K562 (cell line): ENCODE measurements at regions not wholly inside any gene's neighbourhood (a gene's known extent, or its start where the extent isn't known, plus 50 kb on each side); places are given as distances from the start of the nearest gene placed in this dataset.

ENCODE experiments used
- ATAC-seq: fragments of 200-7000 bp; cut with Tn5 transposase; 3 replicates; pipeline ENCODE4 v1.9.1; 2020; ENCODE audit warnings: moderate library complexity
- BruUV-seq: library from RNA; stranded (reverse); fragments of 400-500 nt; replicated peaks from 2 replicates; lab custom pipeline; 2021; lab: Mats Ljungman, UMichigan
- CTCF ChIA-PET: fragments of 300-600 bp; formaldehyde crosslinking; extraction: SDS; loops from one replicate; lab custom pipeline; 2021; ENCODE audit warnings: low intra/inter-chr PET ratio; lab: Yijun Ruan, JAX
- POLR2A ChIA-PET: fragments of 300-600, 350-650 bp; sonication (Branson Sonifier 250); formaldehyde crosslinking; extraction: SDS; loops from one replicate; lab custom pipeline; 2021; ENCODE audit warnings: antibody characterized with exemption, inconsistent platforms; lab: Yijun Ruan, JAX
- DNase-seq, 4 experiments: peaks; one replicate each; pipeline versions ENCODE4 v3.0.0 to v3.0.0-alpha.2; 2011 to 2018; ENCODE audit warnings: low spot score in 3 of 4, mixed read lengths in 3 of 4; ENCODE audit errors: extremely low read depth in 1 of 4
- FAIRE-seq: peaks from 2 replicates; lab custom pipeline; 2011; peaks lifted over from hg19 to GRCh38; lab: Jason Lieb, UNC
- H2AFZ ChIP-seq: 2 replicates; pipeline ENCODE4 v1.6.0; 2011; ENCODE audit warnings: low read depth, low read length, control low read depth, inconsistent platforms
- H3K27ac ChIP-seq: fragments of 200-600 bp; 3 replicates; pipeline ENCODE4 v1.8.0; 2011; ENCODE audit warnings: low read depth, mild to moderate bottlenecking, control low read depth, inconsistent platforms, low read length, moderate library complexity, mixed read lengths; ENCODE audit errors: extremely low read depth
- H3K27me3 ChIP-seq, 2 experiments: fragments of 300-600 bp in 1 of 2; 2 replicates in 1 of 2; 3 replicates in 1 of 2; pipeline versions ENCODE4 v1.6.0 to v1.8.0; 2011; ENCODE audit warnings: inconsistent platforms in 2 of 2, low read length in 2 of 2, mild to moderate bottlenecking in 1 of 2, mixed read lengths in 1 of 2, moderate library complexity in 1 of 2; ENCODE audit not compliant: control insufficient read depth in 2 of 2, insufficient read depth in 2 of 2
- H3K36me3 ChIP-seq: fragments of 300-600 bp; 3 replicates; pipeline ENCODE4 v1.8.0; 2011; ENCODE audit warnings: mild to moderate bottlenecking, low read length, inconsistent platforms; ENCODE audit not compliant: control insufficient read depth, insufficient read depth
- H3K4me1 ChIP-seq, 2 experiments: fragments of 200-600 bp in 1 of 2; replicated peaks in 1 of 2; 2 replicates in 1 of 2; 3 replicates in 1 of 2; pipeline versions ENCODE4 v1.5.1 to v1.8.0; 2011; ENCODE audit warnings: inconsistent platforms in 2 of 2, low read length in 2 of 2, mild to moderate bottlenecking in 1 of 2, mixed read lengths in 1 of 2, moderate library complexity in 1 of 2; ENCODE audit not compliant: control insufficient read depth in 2 of 2, insufficient read depth in 2 of 2
- H3K4me2 ChIP-seq: 2 replicates; pipeline ENCODE4 v1.6.1; 2011; ENCODE audit warnings: low read length, control low read depth, inconsistent platforms, mixed read lengths; ENCODE audit not compliant: insufficient read depth
- H3K4me3 ChIP-seq: fragments of 200-600 bp; sonication (generic), shearing (Covaris generic); 2 replicates; pipeline ENCODE4 v1.5.1; 2016; ENCODE audit warnings: control low read depth, inconsistent platforms
- H3K79me2 ChIP-seq: fragments of 200-600 bp; 3 replicates; pipeline ENCODE4 v1.8.0; 2011; ENCODE audit warnings: low read length, inconsistent platforms; ENCODE audit not compliant: control insufficient read depth, insufficient read depth
- H3K9ac ChIP-seq, 2 experiments: 2 replicates each; pipeline versions ENCODE4 v1.6.0 to v1.6.1; 2011; ENCODE audit warnings: low read depth in 2 of 2, low read length in 2 of 2, control low read depth in 1 of 2, inconsistent platforms in 1 of 2, mild to moderate bottlenecking in 1 of 2, mixed read lengths in 1 of 2; ENCODE audit not compliant: insufficient read depth in 1 of 2
- H3K9me1 ChIP-seq: one replicate; pipeline ENCODE4 v1.6.0; 2011; ENCODE audit warnings: inconsistent platforms, mild to moderate bottlenecking, low read length, moderate library complexity; ENCODE audit not compliant: control insufficient read depth, insufficient read depth
- H3K9me3 ChIP-seq: replicated peaks from 2 replicates; pipeline ENCODE4 v1.5.1; 2011; ENCODE audit warnings: low read depth, low read length, inconsistent platforms; ENCODE audit not compliant: control insufficient read depth, insufficient read depth
- H4K20me1 ChIP-seq: replicated peaks from 2 replicates; pipeline ENCODE4 v1.6.1; 2011; ENCODE audit warnings: low read length, inconsistent platforms, mixed read lengths; ENCODE audit not compliant: control insufficient read depth, insufficient read depth
- CC2D1A ChIP-seq: fragments of 450-650 bp; IDR thresholded peaks from 2 replicates; pipeline ENCODE4 v1.6.1; 2017; ENCODE audit warnings: mild to moderate bottlenecking
- CCAR2 ChIP-seq: fragments of 200-400 bp; formaldehyde crosslinking; IDR thresholded peaks from 2 replicates; pipeline ENCODE4 v1.6.1; 2017; ENCODE audit warnings: mild to moderate bottlenecking, low read depth, low read length
- CUX1 ChIP-seq: fragments of 200-800 bp; sonication (Bioruptor generic); IDR thresholded peaks from 2 replicates; pipeline ENCODE4 v1.6.1; 2016; ENCODE audit warnings: missing genetic modification characterization, missing compliant biosample characterization
- TEAD4 ChIP-seq, 2 experiments: sonication (generic) in 1 of 2; formaldehyde crosslinking in 1 of 2; IDR thresholded peaks; 2 replicates each; pipeline versions ENCODE4 v1.6.1 to v1.8.0; 2012 to 2022; ENCODE audit warnings: borderline replicate concordance in 1 of 2, inconsistent platforms in 1 of 2, low read length in 1 of 2, mild to moderate bottlenecking in 1 of 2, missing genetic modification reagents in 1 of 2
- ZNF23 ChIP-seq: fragments of 250-450 bp; sonication (Bioruptor Pico); IDR thresholded peaks from 2 replicates; pipeline ENCODE4 v1.4.0; 2020; ENCODE audit warnings: mild to moderate bottlenecking
- WGBS: fragments of 100-300 bp; shearing (Covaris generic); methylation state at CpG from one replicate; pipeline ENCODE4 v1.1.6; 2016; ENCODE audit warnings: low coverage, mixed read lengths; ENCODE audit not compliant: insufficient coverage; ENCODE audit errors: missing lambda C conversion rate; 5-methylcytosine and 5-hydroxymethylcytosine counted together
- in situ Hi-C: fragments of 300-500 bp; cut with MboI; formaldehyde crosslinking; loops from 4 replicates; pipeline ENCODE4 v1.15.0; 2018; ENCODE audit warnings: inconsistent platforms, mixed read lengths
- intact Hi-C: fragments of 100-400 bp; cut with micrococcal nuclease; formaldehyde crosslinking; loops from 2 replicates; pipeline ENCODE4 v1.14.2; 2022
- TF ChIP-seq, protein P1 (sequence below): IDR thresholded peaks from 2 replicates; pipeline ENCODE4 v1.6.1; 2016; ENCODE audit warnings: missing genetic modification characterization, missing compliant biosample characterization
- TF ChIP-seq, protein P2 (sequence below): sonication (generic); formaldehyde crosslinking; IDR thresholded peaks from 2 replicates; pipeline ENCODE4 v1.8.1; 2023; ENCODE audit warnings: mild to moderate bottlenecking, missing genetic modification reagents

GRCh38 chr17:13749166-13749890, 147.6 kb upstream of the HS3ST3A1 start:
- H2AFZ ChIP-seq: no peak overlapping the region
- H3K9me1 ChIP-seq: no peaks in the 10 kb centered on the region
- H3K27me3 ChIP-seq: no peaks in the 10 kb centered on the region; a peak in 1 of 5 replicates
- POLR2A ChIA-PET: no interaction called here
- in situ Hi-C loops (no loop called here), intact Hi-C loops (no loop called here)
- H3K4me2 ChIP-seq: no peak overlapping the region
- no peaks in the 10 kb centered on the region for H3K79me2 ChIP-seq
- no peak overlapping the region for H3K9ac ChIP-seq
- no peaks in the 10 kb centered on the region; a peak in 1 of 5 replicates for H3K4me1 ChIP-seq
- H3K27ac ChIP-seq: no peak overlapping the region
- FAIRE-seq (no peak), ATAC-seq (no peak), DNase-seq (no peak)
- CTCF ChIA-PET: no interaction called here
- H3K9me3 ChIP-seq: no peaks in the 10 kb centered on the region
- no TSS peak for BruUV-seq
- TF ChIP-seq, protein P1, sequence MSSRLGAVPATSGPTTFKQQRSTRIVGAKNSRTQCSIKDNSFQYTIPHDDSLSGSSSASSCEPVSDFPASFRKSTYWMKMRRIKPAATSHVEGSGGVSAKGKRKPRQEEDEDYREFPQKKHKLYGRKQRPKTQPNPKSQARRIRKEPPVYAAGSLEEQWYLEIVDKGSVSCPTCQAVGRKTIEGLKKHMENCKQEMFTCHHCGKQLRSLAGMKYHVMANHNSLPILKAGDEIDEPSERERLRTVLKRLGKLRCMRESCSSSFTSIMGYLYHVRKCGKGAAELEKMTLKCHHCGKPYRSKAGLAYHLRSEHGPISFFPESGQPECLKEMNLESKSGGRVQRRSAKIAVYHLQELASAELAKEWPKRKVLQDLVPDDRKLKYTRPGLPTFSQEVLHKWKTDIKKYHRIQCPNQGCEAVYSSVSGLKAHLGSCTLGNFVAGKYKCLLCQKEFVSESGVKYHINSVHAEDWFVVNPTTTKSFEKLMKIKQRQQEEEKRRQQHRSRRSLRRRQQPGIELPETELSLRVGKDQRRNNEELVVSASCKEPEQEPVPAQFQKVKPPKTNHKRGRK: no peak
- TF ChIP-seq CC2D1A (no peak), CUX1 (CRISPR knock-in tag) (no peak), ZNF23 (CRISPR knock-in tag) (no peak), CCAR2 (no peak), TEAD4 (IDR thresholded peaks at IDR 0.05; ENCODE audit: low read length) (no peak), TEAD4 (CRISPR knock-in tag; IDR thresholded peaks at IDR 0.05; ENCODE audit: borderline replicate concordance) (no peak)
- TF ChIP-seq, protein P2, sequence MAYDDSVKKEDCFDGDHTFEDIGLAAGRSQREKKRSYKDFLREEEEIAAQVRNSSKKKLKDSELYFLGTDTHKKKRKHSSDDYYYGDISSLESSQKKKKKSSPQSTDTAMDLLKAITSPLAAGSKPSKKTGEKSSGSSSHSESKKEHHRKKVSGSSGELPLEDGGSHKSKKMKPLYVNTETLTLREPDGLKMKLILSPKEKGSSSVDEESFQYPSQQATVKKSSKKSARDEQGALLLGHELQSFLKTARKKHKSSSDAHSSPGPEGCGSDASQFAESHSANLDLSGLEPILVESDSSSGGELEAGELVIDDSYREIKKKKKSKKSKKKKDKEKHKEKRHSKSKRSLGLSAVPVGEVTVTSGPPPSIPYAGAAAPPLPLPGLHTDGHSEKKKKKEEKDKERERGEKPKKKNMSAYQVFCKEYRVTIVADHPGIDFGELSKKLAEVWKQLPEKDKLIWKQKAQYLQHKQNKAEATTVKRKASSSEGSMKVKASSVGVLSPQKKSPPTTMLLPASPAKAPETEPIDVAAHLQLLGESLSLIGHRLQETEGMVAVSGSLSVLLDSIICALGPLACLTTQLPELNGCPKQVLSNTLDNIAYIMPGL (CRISPR knock-in tag): no peak
- H4K20me1 ChIP-seq: no peaks in the 10 kb centered on the region
- H3K4me3 ChIP-seq: no peak overlapping the region
- H3K36me3 ChIP-seq: no peaks in the 10 kb centered on the region
- 3% methylated on average over 5 of the region's 5 CpGs for WGBS
